AG09319 (cell line): ENCODE measurements at regions not wholly inside any gene's neighbourhood (a gene's known extent, or its start where the extent isn't known, plus 50 kb on each side); places are given as distances from the start of the nearest gene placed in this dataset.

Experiments used
- DNase-seq: peaks from one replicate; pipeline ENCODE4 v3.0.0-alpha.2; 2010; ENCODE audit warnings: low read depth; ENCODE audit errors: extremely low read depth
- TF ChIP-seq, protein P1 (sequence below): IDR thresholded peaks from 2 replicates; pipeline ENCODE4 v1.5.1; 2011; ENCODE audit warnings: low read depth, mild to moderate bottlenecking, inconsistent platforms, low read length, moderate library complexity

DNA sequence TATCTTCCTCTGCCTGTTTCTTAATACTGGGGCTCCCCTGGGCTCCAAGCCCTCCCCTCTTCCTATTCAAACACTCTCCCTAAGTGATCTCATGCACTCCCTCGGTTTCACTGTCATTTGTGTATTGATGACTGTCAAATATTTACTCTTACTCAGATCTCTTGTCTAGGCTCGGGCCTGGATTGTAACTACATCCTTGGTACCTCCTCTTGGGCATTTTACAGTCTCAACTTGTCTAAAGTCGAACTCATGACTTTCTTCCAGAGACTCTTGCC, 189.4 kb upstream of the PRDM1 start:
- TF ChIP-seq, protein P1, sequence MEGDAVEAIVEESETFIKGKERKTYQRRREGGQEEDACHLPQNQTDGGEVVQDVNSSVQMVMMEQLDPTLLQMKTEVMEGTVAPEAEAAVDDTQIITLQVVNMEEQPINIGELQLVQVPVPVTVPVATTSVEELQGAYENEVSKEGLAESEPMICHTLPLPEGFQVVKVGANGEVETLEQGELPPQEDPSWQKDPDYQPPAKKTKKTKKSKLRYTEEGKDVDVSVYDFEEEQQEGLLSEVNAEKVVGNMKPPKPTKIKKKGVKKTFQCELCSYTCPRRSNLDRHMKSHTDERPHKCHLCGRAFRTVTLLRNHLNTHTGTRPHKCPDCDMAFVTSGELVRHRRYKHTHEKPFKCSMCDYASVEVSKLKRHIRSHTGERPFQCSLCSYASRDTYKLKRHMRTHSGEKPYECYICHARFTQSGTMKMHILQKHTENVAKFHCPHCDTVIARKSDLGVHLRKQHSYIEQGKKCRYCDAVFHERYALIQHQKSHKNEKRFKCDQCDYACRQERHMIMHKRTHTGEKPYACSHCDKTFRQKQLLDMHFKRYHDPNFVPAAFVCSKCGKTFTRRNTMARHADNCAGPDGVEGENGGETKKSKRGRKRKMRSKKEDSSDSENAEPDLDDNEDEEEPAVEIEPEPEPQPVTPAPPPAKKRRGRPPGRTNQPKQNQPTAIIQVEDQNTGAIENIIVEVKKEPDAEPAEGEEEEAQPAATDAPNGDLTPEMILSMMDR: no peak
- DNase-seq: no peak

- DNase-seq: no peak
Measured at GRCh38 chr6:105896052-105896820, 189.9 kb upstream of the PRDM1 start.

DNA sequence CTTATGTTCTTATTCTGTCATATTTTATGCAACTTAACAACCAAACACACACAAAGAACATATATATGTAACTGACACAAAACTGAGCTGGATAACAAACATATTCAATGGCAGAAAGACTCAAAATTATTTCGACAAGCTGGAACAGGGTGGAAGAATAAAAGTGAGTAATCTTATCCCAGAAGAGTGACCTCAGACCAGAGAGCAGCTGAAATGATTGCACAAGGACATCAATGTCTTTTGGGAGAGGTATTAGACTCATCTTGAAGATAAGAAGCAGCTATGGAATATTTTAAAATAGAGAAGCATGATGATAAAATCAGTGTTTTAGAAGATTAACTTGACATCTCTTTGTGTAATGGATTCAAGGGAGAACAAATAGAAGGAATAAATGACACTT, 191.6 kb upstream of the PRDM1 start:
- DNase-seq: no peak
- TF ChIP-seq, protein P1: no peak

More at GRCh38 chr6:105896052-105896820, 189.9 kb upstream of the PRDM1 start:
- TF ChIP-seq, protein P1: no peak

- TF ChIP-seq, protein P1: no peak
- DNase-seq: no peak
Measured at GRCh38 chr6:105893741-105894140, 192.4 kb upstream of the PRDM1 start.

DNA sequence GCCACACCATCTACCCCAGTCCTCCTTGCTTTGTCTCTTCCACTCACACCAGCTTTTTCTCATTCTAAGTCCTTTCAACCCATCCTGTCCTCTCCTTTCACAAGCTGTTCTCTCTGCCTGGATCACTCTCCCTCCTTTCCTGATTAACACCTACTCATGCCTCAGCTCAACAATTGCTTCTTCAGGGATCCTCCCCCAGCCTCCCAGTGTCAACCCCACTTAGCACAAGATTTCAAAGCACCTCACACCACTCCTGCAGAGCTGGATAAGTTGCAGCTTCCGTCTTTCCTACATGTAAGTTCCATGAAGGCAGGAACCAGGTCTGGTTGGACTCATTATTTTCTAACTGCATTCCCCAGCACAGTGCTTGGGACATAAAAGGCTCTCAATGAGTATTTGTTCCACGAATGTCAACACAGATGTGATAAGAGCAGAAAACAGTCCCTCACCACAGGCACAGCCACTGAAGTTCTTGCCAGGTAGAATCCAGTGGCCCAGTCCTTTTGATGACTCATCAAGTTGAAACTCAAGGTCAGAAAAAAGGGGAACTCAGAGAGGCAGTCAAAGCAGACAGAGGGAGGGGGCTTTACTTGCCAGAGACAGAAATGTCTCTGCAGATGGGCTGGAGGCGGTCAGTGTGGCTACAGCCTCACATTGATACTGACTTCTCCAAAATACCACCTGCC, 193.4 kb upstream of the PRDM1 start:
- DNase-seq: no peak
- TF ChIP-seq, protein P1: no peak

DNA sequence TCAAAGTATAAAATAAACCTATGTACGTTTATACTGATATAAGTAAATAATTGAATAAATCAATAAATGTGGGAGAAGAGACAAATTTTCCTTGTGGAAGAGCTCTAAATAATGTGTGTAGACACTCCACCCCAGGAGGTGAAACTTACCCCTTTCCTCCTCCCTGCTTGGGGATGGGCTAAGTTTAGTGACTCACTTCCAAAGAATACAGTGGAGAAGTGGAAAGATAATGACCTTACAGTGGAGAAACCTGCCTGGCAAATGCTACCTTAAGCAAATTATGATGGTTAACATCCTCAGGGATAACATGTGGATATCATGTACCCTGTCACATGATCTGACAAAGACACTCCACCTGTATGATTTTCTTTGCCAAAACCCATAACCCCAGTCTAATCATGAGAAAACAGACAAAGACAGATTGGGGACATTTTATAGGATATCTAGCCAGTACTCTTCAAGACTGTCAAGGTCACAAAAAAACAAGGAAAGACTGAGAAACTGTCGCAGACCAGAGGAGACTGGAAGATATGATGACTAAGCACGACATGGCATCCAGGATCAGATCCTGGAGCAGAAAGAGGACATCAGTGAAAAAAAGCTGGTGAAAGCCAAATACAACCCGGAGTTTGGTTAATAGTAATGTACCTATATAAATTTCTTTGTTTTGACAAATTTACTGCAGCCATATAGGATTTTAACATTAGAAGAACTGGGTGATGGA, 195.5 kb upstream of the PRDM1 start:
- TF ChIP-seq, protein P1: no peak
- DNase-seq: no peak

GRCh38 chr6:105889902-105890301, 196.2 kb upstream of the PRDM1 start:
- no peak for DNase-seq
- TF ChIP-seq, protein P1: no peak
